Loucy (cell line): ENCODE measurements at regions not wholly inside any gene's neighbourhood (a gene's known extent, or its start where the extent isn't known, plus 50 kb on each side); places are given as distances from the start of the nearest gene placed in this dataset.

ENCODE experiments used
- H2AFZ ChIP-seq: fragments of 200-600 bp; sonication (generic); 2 replicates; pipeline ENCODE4 v1.6.0; 2016; ENCODE audit warnings: antibody characterized with exemption, mild to moderate bottlenecking, low read length, moderate library complexity
- H3F3A ChIP-seq: fragments of 200-600 bp; 2 replicates; pipeline ENCODE4 v1.6.0; 2016; ENCODE audit warnings: antibody characterized with exemption, low read depth, mild to moderate bottlenecking
- H3K27me3 ChIP-seq: fragments of 200-600 bp; sonication (generic); 2 replicates; pipeline ENCODE4 v1.6.1; 2014; ENCODE audit warnings: low read length, mild to moderate bottlenecking; ENCODE audit not compliant: insufficient read depth, poor library complexity, severe bottlenecking
- H3K36me3 ChIP-seq: fragments of 200-600 bp; sonication (generic); 2 replicates; pipeline ENCODE4 v1.6.1; 2016; ENCODE audit warnings: low read length; ENCODE audit not compliant: insufficient read depth
- H3K4me1 ChIP-seq: fragments of 200-600 bp; sonication (generic); 2 replicates; pipeline ENCODE4 v1.5.1; 2014; ENCODE audit warnings: low read length, mild to moderate bottlenecking; ENCODE audit not compliant: insufficient read depth, poor library complexity, severe bottlenecking
- H3K4me2 ChIP-seq: fragments of 200-600 bp; sonication (generic); 2 replicates; pipeline ENCODE4 v1.6.0; 2014; ENCODE audit warnings: antibody characterized with exemption, low read length, low read depth, mild to moderate bottlenecking; ENCODE audit not compliant: poor library complexity, severe bottlenecking
- H3K4me3 ChIP-seq: fragments of 200-600 bp; sonication (generic); 2 replicates; pipeline ENCODE4 v1.5.1; 2014; ENCODE audit warnings: low read length, mild to moderate bottlenecking, mixed read lengths; ENCODE audit not compliant: poor library complexity, severe bottlenecking
- H3K79me2 ChIP-seq: fragments of 200-600 bp; sonication (generic); 2 replicates; pipeline ENCODE4 v1.6.1; 2014; ENCODE audit warnings: low read length; ENCODE audit not compliant: insufficient read depth
- H3K9ac ChIP-seq: fragments of 200-600 bp; sonication (generic); 2 replicates; pipeline ENCODE4 v1.6.0; 2014; ENCODE audit warnings: mild to moderate bottlenecking, low read depth, low read length, moderate library complexity; ENCODE audit not compliant: poor library complexity, severe bottlenecking
- H3K9me2 ChIP-seq: fragments of 200-600 bp; sonication (generic); replicated peaks from 2 replicates; pipeline ENCODE4 v1.6.1; 2016; ENCODE audit warnings: low read depth, low read length, mixed read lengths
- H3K9me3 ChIP-seq: fragments of 200-600 bp; sonication (generic); 2 replicates; pipeline ENCODE4 v1.6.1; 2014; ENCODE audit warnings: mild to moderate bottlenecking, antibody characterized with exemption, low read length, low read depth; ENCODE audit not compliant: insufficient read depth
- H4K20me1 ChIP-seq: fragments of 200-600 bp; sonication (generic); 2 replicates; pipeline ENCODE4 v1.6.0; 2014; ENCODE audit warnings: antibody characterized with exemption, low read length, mild to moderate bottlenecking; ENCODE audit not compliant: insufficient read depth, poor library complexity, severe bottlenecking
- CTCF ChIP-seq: fragments of 200-600 bp; sonication (generic); conservative IDR thresholded peaks from 2 replicates; pipeline ENCODE4 v1.5.1; 2014; ENCODE audit warnings: mild to moderate bottlenecking, antibody characterized with exemption, low read length
- EZH2phosphoT487 ChIP-seq: fragments of 200-600 bp; IDR thresholded peaks from 2 replicates; pipeline ENCODE4 v1.6.1; 2018; ENCODE audit warnings: antibody characterized with exemption, mild to moderate bottlenecking, moderate library complexity, borderline replicate concordance

DNA sequence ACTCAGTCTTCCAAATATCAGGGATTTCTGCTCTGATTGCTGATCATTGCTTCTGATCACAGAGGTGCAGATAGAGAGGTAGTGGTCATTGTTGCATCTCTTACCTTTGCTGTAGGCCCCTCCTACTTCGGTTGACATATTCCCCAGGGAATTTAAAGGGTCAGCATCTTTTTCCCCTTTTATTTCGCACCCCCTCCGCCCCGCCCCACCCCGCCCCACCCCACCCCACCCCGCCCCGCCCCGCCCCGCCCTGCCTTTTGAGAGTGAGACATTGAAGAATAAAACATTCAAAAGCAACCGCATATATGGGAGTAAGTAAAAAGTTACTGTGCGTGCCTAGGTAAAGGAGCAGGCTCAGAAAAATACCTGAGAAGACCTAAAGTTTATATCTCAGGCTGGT, 463.9 kb downstream of the BTG1 start:
- no peaks in the 10 kb centered on the region for H3K79me2 ChIP-seq
- H3F3A ChIP-seq = no peaks in the 10 kb centered on the region
- H3K4me3 ChIP-seq = no peak overlapping the region
- H2AFZ ChIP-seq = no peak overlapping the region
- H4K20me1 ChIP-seq = no peaks in the 10 kb centered on the region
- no peaks in the 10 kb centered on the region for H3K9me2 ChIP-seq
- H3K9me3 ChIP-seq = no peaks in the 10 kb centered on the region
- H3K4me1 ChIP-seq = no peaks in the 10 kb centered on the region
- H3K27me3 ChIP-seq = no peaks in the 10 kb centered on the region
- no peak overlapping the region for H3K9ac ChIP-seq
- TF ChIP-seq EZH2phosphoT487 (no peak), CTCF (no peak)
- no peak overlapping the region for H3K4me2 ChIP-seq
- H3K36me3 ChIP-seq = no peaks in the 10 kb centered on the region

GRCh38 chr12:91680864-91681263, 464.8 kb downstream of the BTG1 start:
- Histone ChIP-seq H3K36me3 (no peaks in the 10 kb centered on the region), H3K9me2 (no peaks in the 10 kb centered on the region), H3K4me2 (no peak overlapping the region), H2AFZ (no peak overlapping the region), H3K79me2 (no peaks in the 10 kb centered on the region), H3K4me3 (no peak overlapping the region), H3K9ac (no peak overlapping the region), H4K20me1 (no peaks in the 10 kb centered on the region), H3K9me3 (no peaks in the 10 kb centered on the region), H3K4me1 (no peaks in the 10 kb centered on the region), H3K27me3 (no peaks in the 10 kb centered on the region), H3F3A (no peaks in the 10 kb centered on the region)
- TF ChIP-seq CTCF (no peak), EZH2phosphoT487 (no peak)

- H3K9me3 ChIP-seq = no peaks in the 10 kb centered on the region
- H2AFZ ChIP-seq = no peak overlapping the region
- TF ChIP-seq CTCF = no peak
- TF ChIP-seq EZH2phosphoT487 = no peak
- no peaks in the 10 kb centered on the region for H3K79me2 ChIP-seq
- H3K9me2 ChIP-seq = no peaks in the 10 kb centered on the region
- H3K36me3 ChIP-seq = no peaks in the 10 kb centered on the region
- H3K9ac ChIP-seq = no peak overlapping the region
- no peaks in the 10 kb centered on the region for H3K4me1 ChIP-seq
- H3F3A ChIP-seq = no peaks in the 10 kb centered on the region
- H4K20me1 ChIP-seq = no peaks in the 10 kb centered on the region
- no peaks in the 10 kb centered on the region for H3K27me3 ChIP-seq
- no peak overlapping the region for H3K4me3 ChIP-seq
- H3K4me2 ChIP-seq = no peak overlapping the region
Measured at GRCh38 chr12:91677556-91677955, 468.1 kb downstream of the BTG1 start.
